ENCODE measurements at regions not wholly inside any gene's neighbourhood (a gene's known extent, or its start where the extent isn't known, plus 50 kb on each side); places are given as distances from the start of the nearest gene placed in this dataset.
A peak's percentile ranks its signal among the peaks of the same experiment; 100 is the strongest.

DNA sequence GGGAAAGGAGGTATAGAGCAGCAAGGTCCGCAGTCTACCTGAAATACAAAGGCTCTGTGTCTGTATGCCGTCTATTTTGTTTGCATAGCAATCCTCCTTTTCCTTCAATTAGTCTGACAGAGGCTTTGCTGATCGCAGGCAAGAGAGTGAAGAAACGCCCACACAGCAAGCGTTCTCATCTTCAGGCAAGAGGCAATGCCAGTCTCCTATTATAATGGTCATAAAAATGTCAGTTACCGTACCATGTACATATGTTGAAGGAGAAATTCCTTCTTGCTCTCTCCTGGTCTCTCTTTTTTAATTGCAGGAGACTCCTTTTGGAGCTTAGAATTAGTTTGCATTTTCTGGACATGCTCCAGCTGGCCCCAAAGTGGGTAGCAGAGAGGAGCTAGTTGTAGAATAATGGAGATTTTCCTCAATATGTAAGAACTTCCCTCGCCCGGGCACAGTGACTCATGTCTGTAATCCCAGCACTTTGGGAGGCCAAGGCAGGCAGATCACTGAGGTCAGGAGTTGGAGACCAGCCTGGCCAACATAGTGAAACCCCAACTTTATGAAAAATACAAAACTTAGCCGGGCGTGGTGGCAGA is 139.5 kb downstream of the PFKFB3 start:
- DNase-seq (ENCODE audit: low read depth, low spot score): no peak

DNA sequence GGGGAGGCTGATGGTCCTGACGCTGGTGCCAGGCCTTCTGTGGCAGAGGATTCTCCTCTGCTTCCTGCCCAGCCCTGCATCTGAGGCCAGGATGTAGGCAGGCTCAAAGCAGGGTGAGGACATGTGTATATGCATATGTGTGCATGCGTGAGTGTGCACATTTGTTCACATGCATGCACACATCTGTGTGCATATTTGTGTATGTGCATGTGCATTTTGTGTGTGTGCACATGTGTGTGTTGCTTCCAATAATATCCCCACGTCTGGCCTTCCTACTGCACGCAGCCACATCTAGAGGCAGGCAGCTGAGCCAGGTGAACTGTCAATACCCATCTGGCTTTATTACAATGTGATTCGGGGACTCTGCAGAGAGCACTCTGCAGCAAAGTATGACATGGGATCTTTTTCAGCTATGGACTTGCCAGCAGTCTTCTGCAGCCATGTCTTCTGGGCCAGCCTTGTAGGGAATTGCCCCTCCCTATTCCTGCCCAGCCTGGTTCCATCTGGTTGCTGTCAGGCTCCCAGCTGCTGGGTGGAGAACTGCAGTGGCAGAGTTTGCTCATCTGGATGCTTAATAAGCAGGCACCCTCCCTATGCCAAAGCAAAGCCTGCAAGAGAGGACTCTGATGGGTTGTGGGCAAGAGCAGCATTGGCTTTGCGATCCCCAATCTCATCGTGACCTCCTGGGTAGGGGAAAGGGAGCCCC is 140.7 kb downstream of the PFKFB3 start:
- DNase-seq (ENCODE audit: low read depth, low spot score): no peak

DNA sequence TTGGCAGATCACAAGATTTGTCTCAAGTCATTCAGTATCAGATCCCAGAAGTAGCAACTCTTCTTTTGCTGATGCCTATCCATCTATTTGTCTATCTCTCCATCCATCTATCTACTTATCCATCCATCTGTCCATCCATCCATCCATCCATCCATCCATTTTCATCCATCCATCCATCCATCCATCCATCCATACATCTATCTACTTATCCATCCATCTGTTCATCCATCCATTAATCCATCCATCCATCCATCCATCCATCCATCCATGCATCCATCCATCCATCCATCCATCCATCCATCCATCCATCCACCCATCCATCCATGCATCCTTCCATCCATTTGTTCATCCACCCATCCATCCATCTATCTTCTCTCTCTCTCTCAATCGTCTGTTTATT is 142.7 kb downstream of the PFKFB3 start:
- no peak for DNase-seq (ENCODE audit: low read depth, low spot score)

DNA sequence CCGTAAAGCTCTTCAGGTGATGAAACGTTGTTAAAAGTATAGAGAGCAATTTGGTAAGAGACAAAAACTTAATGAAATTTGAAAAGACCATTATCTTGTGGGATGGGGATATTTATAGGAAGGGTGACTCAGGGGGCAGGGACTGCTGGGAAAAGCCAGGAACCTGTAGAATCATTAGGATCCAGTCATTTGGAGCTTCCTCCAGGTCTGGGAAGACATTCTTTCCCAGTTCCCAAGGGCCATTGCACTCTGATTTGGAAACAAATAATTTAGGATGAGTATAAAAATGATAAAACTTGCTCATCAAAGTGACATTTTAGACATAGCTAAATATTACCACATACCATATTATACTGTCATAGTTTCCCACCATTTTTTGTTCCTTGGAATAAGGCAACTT is 143.9 kb downstream of the PFKFB3 start:
- no peak for DNase-seq (ENCODE audit: low read depth, low spot score)

DNA sequence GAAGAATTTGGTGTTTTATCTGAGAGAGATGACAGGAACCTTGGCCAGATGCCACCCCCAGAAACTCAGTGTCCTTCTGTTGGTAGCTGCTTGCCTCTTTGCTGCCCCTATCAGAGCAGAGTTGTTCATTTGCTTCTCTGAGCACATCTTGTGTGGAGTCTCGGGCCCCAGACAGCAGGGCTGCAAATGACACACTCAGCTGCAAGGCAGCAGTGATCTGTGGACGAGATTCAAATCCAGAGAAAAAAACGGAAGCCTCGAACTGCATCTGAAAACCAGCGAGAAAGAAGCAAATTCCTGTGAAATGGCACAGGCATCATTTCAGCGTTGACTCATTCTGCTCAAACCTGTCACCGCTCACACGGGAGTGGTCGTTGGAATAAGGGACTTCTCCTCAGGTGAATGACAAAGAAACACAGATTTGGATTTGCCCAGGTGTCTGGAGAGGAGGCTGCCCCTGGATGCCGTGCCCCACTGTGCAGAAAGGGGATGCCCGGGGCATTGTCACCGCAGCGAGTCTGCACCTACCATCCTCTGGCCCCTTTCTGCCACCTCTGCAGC is 144.7 kb downstream of the PFKFB3 start:
- peak; percentile 13 for DNase-seq (ENCODE audit: low read depth, low spot score)

DNA sequence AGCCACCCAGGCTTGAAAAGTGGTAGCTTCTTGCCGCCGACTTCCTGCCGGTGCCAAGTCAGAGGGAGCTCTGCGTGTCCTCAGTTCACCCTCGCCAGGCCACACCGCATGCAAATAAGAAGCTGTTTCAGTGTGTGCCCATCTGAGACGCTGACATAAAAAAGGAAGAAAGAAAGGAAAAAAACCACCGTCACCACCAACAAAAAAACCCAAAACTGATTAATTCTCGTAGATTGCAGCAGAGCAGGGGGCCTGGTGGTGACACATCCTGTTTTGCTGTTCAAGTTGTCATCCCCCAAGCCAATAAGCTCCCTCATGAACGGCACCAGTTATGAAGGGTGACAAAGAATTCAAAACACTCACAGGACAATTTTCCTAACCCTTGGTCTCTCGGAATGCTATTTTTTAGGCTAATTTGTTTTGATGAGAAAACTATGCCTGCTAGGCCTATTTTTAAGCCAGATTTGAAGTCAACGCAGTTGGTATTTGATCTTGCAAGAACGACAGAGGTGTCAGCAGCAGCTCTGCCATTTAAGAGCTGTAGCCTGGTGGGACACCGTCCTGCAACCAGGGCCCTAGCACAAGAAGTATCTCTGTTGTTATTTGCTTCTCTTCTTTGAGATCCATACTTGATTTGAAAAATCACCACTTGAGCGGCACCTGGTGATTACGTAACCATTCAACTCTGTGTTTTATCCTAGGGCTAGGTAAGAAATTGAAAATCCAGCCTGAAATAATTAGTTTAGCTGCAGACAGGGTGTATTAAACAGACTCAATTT is 145.6 kb downstream of the PFKFB3 start:
- DNase-seq (ENCODE audit: low read depth, low spot score): peak; percentile 63

DNA sequence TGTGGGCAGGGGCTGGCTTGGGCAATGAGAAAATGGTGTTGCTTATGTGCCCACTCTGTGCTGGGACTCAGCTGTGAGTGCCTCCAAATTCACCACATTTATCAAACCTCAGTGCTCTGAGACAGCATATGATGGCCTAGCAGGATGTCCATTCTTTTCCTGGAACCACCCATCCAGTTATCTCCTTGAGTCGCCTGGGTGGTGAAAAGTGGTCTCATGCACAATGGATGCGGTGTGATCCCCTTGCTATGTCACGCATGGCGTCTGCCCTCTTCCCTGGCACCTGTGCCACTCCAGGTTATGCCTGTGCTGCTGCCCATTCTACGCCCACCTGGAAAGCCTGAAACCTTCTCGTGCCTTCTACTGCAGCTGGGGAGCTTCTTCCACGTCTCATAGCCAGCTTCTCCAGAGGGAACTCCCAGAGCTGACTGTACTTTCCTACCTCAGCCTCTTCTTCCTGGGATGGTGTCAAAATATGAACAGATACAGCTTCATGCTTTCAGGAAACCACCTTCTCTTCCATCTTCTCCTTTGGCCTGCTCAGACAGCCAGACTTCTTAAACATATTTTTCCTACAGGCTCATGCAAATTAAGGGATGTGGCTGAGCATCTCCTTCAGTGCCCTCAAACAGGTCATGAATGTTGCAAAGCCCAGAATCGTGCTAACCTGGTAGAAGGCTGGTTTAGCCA is 147.3 kb downstream of the PFKFB3 start:
- no peak for DNase-seq (ENCODE audit: low read depth, low spot score)

DNA sequence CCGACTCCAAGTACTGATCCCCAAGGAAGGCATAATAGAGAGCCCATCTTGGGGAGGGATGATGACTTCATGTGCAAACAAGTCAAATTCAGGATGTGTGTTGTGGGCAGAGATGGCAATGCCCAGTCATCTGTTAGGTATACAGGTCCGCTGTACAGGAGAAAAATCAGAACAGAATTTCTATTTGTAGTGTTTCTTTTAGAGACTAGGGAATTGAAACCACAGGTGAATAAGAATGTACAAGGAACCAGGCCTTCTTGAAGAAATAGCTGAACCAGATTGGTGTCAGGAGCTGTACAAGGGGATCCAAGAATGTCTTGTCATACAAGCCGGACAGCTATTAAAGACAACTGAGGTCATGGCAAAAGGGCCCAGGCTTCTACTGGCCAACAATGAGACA is 147.9 kb downstream of the PFKFB3 start:
- DNase-seq (ENCODE audit: low read depth, low spot score): no peak

DNA sequence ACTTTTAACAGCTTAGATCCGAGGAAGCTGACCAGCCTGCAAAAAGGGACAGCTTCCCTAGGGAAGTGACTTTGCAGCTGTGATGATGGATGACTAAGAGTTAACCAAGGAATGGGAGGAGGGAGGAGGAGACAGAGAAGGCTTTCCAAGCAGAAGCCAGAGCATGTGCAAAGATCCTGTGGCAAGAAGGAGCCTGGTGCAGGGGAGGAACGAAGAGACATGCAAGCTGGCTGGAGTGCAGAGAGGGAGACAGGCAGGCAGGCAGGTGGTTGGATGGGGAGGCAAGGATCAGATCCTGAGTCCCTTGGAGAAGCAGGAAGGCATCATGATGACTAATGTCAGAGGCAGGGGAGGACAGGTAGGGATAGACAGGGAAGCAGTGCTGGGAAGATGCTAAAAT is 148.8 kb downstream of the PFKFB3 start:
- no peak for DNase-seq (ENCODE audit: low read depth, low spot score)

DNA sequence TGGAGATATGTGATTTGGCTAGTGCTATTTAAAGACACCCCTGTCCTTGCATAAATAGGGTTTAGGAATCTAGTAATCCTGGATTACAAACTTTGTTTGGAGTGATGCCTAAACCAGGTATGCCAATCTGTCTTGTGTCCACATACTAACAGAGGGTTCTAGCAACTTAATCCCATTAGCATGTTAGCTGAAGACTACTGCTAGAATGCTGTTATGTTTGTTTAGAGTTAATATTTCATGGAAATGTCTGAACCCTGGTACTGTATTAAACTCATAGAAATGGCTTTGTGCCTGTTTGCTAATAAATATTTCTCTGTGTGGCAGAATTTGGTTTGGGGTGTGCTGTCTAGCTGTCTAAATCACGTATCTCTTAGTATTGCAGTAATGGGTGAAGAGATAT is 150.8 kb downstream of the PFKFB3 start:
- no peak for DNase-seq (ENCODE audit: low read depth, low spot score)

DNA sequence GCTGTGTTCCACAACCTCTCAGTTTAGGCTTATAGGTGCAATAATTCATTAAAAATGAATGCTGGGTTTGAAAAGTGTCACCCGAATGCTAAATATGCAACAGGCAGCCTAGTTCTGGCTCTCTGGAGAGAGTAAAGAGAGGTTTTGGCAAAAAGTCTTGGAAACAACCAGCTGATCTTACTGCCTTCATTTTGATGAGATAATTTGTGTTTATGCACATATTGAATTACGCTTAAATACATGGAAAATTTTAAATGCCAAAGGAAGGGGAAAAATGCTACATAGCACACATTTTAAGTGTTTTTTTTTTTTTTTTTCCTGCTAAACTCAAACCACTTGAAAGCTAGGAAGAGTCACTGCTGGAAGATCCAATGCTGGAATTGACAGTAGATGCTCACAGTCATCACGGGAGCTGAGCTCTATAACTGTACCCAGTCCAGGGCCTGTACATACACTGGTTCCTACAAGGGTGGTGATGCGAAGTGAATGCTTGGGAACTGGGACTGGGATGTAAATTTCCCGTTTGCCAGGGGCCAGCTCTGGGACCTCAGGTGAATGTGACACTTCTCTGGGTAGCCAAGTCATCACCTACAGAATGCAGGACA is 151.5 kb downstream of the PFKFB3 start:
- no peak for DNase-seq (ENCODE audit: low read depth, low spot score)

DNA sequence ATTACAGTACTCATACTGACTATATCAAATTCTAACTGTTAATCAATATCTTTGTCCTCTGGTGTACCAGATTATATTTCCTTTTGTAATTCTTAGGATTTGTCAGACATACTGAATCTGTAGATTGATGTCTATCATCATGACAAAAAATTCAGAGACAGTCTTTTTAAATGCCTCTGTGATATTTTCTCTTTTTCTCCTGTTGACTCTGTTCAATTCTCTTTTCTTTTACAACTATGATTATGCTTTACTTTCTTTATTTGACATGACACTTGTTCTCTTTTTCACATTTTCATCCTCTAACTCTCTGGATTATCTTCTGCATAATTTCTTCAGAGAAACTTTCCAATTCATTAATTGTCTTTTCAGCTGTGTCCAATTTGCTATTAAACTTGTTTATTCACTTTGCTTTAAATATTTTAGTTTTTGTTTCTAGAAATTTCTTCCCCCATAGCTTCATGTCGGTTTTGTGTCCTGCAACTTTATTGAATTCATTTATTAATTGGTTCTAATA is 153.6 kb downstream of the PFKFB3 start:
- DNase-seq (ENCODE audit: low read depth, low spot score): no peak

DNA sequence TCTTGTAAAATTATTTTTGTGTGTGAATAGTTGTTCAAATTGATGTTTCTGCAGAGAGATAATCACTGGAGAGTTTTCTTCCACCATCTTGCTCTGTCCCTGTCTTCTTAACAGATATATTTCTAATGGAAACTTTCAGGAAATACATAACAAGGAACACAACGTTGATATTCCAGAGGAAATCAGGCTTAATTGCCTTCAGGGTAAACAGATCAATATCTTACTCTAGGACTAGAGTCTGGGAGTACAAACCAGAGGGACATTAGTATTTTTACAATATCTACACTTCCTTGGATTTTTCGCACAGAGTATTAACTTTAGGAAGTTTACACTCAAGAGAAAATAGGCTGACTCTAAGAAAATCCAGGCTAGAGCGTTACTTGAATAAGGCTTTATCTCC is 159.1 kb downstream of the PFKFB3 start:
- DNase-seq (ENCODE audit: low read depth, low spot score): no peak

DNA sequence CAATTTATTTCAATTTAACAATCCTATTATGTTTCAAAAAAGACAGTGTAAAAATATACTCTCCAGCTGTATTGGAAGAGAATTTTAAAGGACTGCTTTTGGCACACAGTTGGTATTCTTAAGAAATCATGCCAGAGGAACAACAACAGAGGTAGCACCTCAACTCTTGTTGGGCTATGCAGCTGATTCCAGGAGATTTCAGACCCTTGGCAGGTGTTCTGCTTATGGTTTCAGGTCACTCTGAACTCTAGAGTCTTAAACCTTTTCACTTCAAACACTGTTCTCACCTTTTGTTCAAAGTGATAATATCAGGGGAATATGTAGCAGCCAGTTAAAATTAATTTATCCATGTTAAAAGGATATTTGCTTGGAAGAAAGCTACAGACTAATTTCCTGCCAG is 160.1 kb downstream of the PFKFB3 start:
- no peak for DNase-seq (ENCODE audit: low read depth, low spot score)

DNA sequence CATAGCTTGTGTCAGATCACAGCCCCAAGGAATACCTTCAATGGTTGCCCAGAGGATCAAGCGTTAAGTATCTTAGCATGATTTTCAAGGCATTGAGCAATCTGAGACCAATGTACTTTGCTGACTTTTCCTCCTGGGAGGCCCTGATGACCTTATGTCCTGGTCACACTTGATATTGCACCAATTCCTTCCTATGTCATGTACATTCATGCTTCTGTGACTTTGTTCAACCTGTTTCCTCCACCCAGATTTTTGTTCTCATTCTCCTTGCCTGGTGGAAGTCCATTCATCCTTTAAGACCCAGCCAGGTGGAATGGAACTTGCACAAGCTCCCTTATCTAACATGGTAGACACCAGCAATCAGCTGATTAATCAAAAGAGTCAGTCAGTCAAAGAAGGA is 160.8 kb downstream of the PFKFB3 start:
- DNase-seq (ENCODE audit: low read depth, low spot score): no peak

DNA sequence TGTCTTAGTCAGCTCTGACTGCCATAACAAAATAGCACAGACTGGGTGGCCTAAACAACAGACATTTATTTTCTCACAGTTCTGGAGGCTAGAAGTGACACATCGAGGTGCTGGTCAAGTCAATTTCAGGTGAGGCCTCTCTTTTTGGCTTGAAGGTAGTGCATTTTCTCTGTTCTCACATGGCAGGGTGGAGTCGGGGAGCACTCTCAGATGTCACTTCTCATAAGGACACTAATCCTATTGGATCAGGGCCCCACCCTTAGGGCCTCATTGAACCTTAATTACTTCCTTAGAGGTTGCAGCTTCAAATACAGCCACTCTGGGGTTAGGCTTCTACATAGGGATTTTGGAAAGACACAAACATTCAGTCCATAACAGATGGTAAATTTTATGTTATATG is 161.6 kb downstream of the PFKFB3 start:
- no peak for DNase-seq (ENCODE audit: low read depth, low spot score)

DNA sequence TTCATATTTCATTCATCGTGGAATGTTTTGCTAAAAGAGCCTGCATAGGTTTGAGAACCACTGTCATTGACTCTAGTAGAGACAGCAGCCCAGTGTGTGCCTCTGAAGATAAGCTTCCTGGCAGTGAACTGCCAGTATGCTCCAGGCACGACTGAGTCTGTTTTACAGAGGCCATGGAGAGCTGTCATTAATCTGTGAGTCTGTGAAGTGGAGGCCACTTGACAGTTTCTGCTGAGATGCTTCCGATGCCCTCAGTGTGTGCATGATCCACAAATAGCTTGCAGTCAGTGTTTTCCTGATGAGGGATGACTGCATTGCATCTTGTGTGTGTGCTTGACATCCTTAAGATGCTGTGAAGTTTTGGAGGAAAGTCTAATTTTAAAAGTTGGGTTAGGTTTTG is 162.2 kb downstream of the PFKFB3 start:
- DNase-seq (ENCODE audit: low read depth, low spot score): no peak

DNA sequence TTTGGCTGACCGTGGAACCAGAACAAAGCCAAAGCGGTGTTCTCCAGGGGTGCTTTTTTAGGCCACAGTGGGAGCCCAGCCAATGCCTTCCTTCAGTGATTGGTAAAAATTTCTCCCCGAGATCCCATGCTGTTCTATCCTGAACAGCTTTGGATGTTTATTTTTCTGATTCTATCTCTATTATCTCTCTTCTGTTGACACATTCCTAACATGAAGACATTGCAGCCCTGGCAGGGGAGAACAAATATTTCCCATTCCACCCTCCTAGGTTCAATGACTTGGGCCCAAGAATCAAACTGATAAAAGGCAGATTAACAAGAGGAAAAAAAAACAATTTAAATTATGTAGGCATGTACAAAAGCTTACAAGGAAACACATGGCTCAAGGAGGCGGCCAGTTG is 162.7 kb downstream of the PFKFB3 start:
- no peak for DNase-seq (ENCODE audit: low read depth, low spot score)

Measured in activated CD4-positive, CD25-positive, alpha-beta regulatory T cell treated with anti-CD3 and anti-CD28 coated beads, Interleukin-2, amount 50 U/mL, for 16 hours (primary cell).